OCI-LY7 (cell line): ENCODE measurements at regions not wholly inside any gene's neighbourhood (a gene's known extent, or its start where the extent isn't known, plus 50 kb on each side); places are given as distances from the start of the nearest gene placed in this dataset.

Experiments
- CTCF ChIP-seq: fragments of 200-600 bp; sonication (generic); conservative IDR thresholded peaks from 2 replicates; pipeline ENCODE4 v1.5.1; 2014; ENCODE audit warnings: mild to moderate bottlenecking, antibody characterized with exemption, low read length, moderate library complexity, mixed read lengths
- EZH2phosphoT487 ChIP-seq: fragments of 200-600 bp; sonication (generic); IDR thresholded peaks from 2 replicates; pipeline ENCODE4 v1.6.1; 2018; ENCODE audit warnings: low read depth, borderline replicate concordance, mild to moderate bottlenecking, mixed run types, antibody characterized with exemption, low read length, moderate library complexity, mixed read lengths

DNA sequence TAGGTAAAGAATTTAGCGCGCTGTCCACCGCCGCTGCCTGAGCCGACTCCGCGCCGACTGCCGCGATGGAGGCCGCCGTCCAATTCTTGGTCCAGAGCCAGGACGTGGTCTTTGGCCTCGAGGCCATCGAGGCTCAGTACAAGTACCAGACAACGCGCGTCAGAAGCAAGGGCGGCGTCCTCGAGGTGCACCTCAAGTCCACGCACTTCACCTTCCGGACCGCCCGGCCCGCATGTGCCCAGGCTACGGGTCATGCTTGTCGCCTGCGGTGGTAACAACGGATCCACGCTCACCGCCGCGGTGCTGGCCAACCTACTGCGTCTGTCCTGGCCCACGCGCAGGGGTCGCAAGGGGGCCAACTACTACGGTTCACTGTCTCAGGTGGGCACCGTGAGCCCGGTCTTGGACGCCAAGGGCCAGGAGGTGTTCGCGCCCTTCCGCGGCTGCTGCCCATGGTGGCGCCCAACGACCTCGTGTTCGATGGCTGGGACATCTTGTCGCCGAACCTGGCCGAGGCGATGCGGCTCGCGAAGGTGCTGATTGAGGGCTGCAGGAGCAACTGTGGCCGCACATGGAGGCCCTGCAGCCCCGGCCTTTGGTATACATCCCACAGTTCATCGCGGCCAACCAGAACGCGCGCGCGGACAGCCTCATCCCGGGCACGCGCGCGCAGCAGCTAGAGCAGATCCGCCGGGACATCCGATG lies 128.0 kb downstream of the ANAPC4 start:
- TF ChIP-seq CTCF, result no peak
- TF ChIP-seq EZH2phosphoT487, result no peak
